C4-2B (cell line): ENCODE measurements at regions not wholly inside any gene's neighbourhood (a gene's known extent, or its start where the extent isn't known, plus 50 kb on each side); places are given as distances from the start of the nearest gene placed in this dataset.

Source experiments
- H3K27ac ChIP-seq: fragments of 450-650 bp; 2 replicates; pipeline ENCODE4 v1.5.1; 2017
- CTCF ChIP-seq: fragments of 450-650 bp; conservative IDR thresholded peaks from 2 replicates; pipeline ENCODE4 v1.5.1; 2017; ENCODE audit warnings: mild to moderate bottlenecking
- ZFX ChIP-seq: fragments of 450-650 bp; IDR thresholded peaks from 2 replicates; pipeline ENCODE4 v1.6.1; 2017

DNA sequence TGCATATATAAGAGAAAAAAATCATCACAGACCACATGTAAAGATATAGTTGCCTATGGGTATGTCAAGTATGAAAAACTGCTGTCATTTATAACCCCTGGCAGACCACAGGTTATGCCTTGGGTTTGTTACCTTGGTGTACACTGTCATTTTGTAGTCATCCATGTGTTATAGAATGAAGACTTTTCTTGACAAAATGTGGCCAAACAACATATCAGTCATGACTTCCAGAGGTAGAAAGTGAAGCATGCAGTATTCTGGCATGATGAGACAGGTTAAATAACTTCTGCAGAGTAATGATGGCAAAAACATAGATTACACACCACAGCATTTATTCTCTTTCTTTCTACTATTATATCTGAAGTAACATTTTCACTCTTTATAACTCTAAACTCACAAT lies 74.9 kb upstream of the NEUROD1 start:
- H3K27ac ChIP-seq: no peak overlapping the region
- TF ChIP-seq CTCF: no peak
- no peak for TF ChIP-seq ZFX

GRCh38 chr2:181760521-181760920 lies 80.2 kb upstream of the NEUROD1 start:
- TF ChIP-seq ZFX (no peak), CTCF (no peak)
- no peak overlapping the region for H3K27ac ChIP-seq

DNA sequence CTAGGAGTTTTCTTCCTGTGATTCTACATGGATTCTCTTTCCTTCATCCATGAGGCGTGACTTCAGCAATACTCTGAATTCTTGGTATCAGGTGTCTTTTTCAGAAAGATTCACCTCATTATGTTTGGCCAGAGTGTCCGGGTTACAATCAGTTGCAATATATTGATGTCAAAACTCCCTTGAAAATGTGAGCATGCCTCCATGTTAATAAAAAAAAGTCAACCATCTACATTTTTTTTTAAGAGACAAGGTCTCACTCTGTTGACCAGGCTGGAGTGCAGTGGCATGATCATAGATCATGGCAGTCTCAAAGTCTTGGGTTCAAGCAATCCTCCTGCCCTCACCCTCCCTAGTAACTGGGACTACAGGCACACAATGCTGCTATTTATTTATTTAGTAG lies 80.9 kb upstream of the NEUROD1 start:
- H3K27ac ChIP-seq: no peak overlapping the region
- TF ChIP-seq CTCF (no peak), ZFX (no peak)

GRCh38 chr2:181762000-181762399 lies 81.7 kb upstream of the NEUROD1 start:
- H3K27ac ChIP-seq: no peak overlapping the region
- TF ChIP-seq ZFX (no peak), CTCF (no peak)

DNA sequence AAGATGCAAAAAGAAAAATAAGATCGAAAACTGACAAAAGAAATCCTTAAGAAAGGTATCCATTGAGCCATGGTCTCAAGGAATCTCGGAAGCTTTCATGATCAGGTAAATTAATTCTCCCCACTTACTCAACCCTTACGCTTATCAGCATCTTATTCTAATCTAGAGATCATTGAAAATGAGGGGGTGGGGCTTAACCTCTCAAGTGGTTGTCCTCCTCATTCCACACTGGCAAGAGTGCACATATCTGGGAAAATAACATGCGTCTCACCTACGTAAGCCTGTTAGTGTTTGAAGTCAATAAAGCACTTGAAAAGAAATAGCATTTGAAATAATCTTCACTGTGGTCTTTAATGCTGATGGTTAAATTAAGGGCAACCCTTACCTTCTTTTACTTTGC lies 82.5 kb upstream of the NEUROD1 start:
- H3K27ac ChIP-seq: no peak overlapping the region
- TF ChIP-seq CTCF: no peak
- TF ChIP-seq ZFX: no peak

DNA sequence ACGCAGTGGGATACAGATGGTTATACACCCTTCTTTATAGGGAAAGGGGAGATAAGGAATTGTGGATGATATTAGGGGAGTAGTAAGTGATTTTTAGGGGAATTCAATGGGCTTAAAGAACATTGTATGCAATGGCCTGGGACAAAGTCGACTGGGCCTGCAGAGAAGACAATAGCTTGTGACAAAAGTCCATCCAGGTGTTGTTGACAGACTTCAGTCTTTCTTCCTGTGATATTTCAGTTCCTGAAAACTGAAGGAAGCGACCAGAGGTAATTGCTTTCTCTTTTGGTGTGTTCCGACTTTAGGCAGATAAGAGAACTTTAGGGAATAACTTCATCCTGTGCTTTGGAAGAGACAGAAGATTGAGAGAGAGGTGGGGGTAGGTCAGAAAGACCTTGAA lies 83.1 kb upstream of the NEUROD1 start:
- TF ChIP-seq CTCF: no peak
- TF ChIP-seq ZFX: no peak
- no peak overlapping the region for H3K27ac ChIP-seq

DNA sequence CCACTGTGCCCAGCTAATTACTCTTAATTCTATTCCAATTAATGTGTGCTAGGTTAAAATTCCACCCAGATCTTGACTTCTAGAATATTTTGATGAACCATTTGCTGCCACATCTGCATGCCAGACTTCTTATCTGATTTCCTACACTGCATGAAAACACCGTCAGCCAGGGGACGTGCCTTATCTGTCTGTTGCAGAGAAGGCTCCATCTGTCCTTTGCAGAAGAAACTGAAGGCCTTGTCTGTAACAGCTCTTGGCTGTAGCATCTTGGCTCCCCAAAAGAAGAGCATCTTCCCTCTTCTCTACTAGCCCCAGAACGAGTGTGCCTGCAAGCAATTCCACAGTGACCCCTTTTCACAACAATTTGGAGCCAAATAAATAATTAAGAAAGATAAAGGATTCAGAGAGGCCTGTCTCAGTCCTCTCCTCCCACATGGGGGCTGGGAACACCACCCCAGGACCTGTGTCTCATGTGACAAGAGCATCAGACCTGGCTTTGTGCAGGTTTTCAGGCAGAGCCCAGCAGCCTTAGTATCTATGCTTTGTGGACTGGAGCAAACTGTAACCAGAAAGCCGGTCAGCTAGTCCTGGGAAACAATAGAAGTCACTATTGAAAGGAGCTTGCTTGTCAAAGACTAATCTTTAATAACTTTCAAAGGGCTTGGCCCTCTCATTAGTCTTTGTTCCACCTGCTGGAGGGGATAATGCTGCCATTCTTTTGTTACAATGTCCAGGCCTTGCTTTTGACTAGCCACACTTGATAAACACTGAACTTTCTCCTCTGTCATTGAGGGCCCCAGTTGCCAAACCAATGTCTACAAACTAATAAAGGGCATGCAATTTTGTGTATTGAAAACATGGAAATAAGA lies 84.0 kb upstream of the NEUROD1 start:
- no peak overlapping the region for H3K27ac ChIP-seq
- TF ChIP-seq ZFX: no peak
- TF ChIP-seq CTCF: no peak
